DMS 273 (cell line): ENCODE measurements at regions not wholly inside any gene's neighbourhood (a gene's known extent, or its start where the extent isn't known, plus 50 kb on each side); places are given as distances from the start of the nearest gene placed in this dataset.
"Not testable (repeated sequence)": the region's sequence is repeated elsewhere in the genome, so short reads cannot be mapped to it uniquely, and the experiment has no call there.

Source experiments
- DNase-seq: peaks from one replicate; lab custom pipeline; 2025; ENCODE audit not compliant: unreplicated experiment; lab: John Stamatoyannopoulos, UW

GRCh38 chr1:191700922-191701321, 457.3 kb upstream of the RGS18 start:
- no peak for DNase-seq

GRCh38 chr1:191702124-191702523, 456.1 kb upstream of the RGS18 start:
- no peak for DNase-seq

- no peak for DNase-seq
Observed at GRCh38 chr1:191707288-191707687, 451.0 kb upstream of the RGS18 start.

GRCh38 chr1:191709215-191709614, 449.0 kb upstream of the RGS18 start:
- DNase-seq = no peak

- DNase-seq = no peak
Observed at GRCh38 chr1:191711961-191712360, 446.3 kb upstream of the RGS18 start.

- peak; percentile 4 for DNase-seq
Observed at GRCh38 chr1:191714845-191715244, 443.4 kb upstream of the RGS18 start.

GRCh38 chr1:191729742-191730141, 428.5 kb upstream of the RGS18 start:
- DNase-seq = no peak

- not testable (repeated sequence) for DNase-seq
Observed at GRCh38 chr1:191731608-191732302, 426.5 kb upstream of the RGS18 start.

GRCh38 chr1:191734321-191734720, 423.9 kb upstream of the RGS18 start:
- DNase-seq = no peak

GRCh38 chr1:191739544-191739943, 418.7 kb upstream of the RGS18 start:
- no peak for DNase-seq

GRCh38 chr1:191752342-191752741, 405.9 kb upstream of the RGS18 start:
- no peak for DNase-seq

GRCh38 chr1:191760016-191760415, 398.2 kb upstream of the RGS18 start:
- no peak for DNase-seq

- no peak for DNase-seq
Observed at GRCh38 chr1:191788551-191788950, 369.7 kb upstream of the RGS18 start.

GRCh38 chr1:191798178-191798577, 360.1 kb upstream of the RGS18 start:
- no peak for DNase-seq

GRCh38 chr1:191804311-191804710, 354.0 kb upstream of the RGS18 start:
- DNase-seq = no peak

GRCh38 chr1:191813593-191813992, 344.7 kb upstream of the RGS18 start:
- DNase-seq = not testable (repeated sequence)

- no peak for DNase-seq
Observed at GRCh38 chr1:191818198-191818597, 340.1 kb upstream of the RGS18 start.

- peak; percentile 10 for DNase-seq
Observed at GRCh38 chr1:191831572-191831971, 326.7 kb upstream of the RGS18 start.

GRCh38 chr1:191839891-191840290, 318.4 kb upstream of the RGS18 start:
- no peak for DNase-seq

GRCh38 chr1:191851799-191852595, 306.3 kb upstream of the RGS18 start:
- DNase-seq = no peak

GRCh38 chr1:191852907-191853306, 305.4 kb upstream of the RGS18 start:
- DNase-seq = no peak

- no peak for DNase-seq
Observed at GRCh38 chr1:191857600-191857999, 300.7 kb upstream of the RGS18 start.
